ENCODE measurements at regions not wholly inside any gene's neighbourhood (a gene's known extent, or its start where the extent isn't known, plus 50 kb on each side); places are given as distances from the start of the nearest gene placed in this dataset.

DNA sequence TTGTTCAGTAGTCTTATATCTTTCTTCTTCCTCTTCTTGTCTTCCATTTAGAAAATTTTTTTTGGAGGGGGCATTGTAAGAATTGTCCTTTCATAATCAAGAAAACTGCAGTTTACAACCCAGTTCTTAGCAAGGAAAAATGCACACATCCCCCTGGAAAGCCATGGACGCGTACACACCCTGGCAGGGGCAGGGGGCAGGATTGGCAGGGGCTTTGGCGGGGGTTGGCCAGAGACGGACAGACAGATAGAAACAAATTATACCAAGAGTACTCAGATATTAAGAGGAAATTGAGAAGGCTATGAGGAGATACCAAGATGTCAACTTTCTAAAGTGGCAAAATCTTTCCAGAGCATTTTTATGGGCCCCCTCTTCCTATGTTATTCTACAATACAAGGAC lies 322.5 kb upstream of the CPXCR1 start:
- DNase-seq = no peak

DNA sequence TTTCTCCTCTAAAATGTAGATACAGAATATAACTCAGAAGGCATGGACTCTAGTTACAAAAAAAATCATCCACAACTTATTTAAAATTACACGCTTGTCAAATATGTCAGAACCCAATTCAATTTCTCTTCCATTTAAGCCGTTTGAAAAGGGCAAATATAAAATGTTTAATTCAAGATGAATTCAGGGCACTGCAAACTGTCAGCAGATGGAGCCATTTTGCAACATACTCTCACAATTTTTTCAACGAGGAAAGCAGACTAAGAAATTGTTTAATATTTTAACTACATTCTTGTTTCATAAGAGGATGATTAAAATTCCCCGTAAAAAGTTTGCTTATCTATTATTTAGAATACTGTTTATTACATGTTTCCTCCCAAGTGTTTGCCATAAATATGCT lies 321.3 kb upstream of the CPXCR1 start:
- DNase-seq = no peak

DNA sequence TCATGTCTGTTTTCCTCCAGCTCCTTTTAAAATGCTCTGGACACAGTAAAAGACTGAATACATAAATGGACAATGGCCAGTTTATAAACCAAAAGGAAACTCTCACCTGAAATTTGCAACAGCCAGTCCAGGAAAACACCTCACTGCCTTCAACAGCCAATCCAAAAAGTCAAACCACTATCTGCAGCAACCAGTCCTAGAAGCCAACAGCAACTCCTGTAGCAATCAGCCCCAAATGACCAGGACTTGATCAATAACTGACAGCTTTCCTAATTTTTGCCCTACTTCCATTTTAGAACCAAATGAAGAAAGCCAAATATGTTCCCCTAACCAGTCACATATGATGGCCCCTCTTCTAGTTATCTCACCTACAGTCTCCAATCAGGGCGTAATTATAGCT lies 309.5 kb upstream of the CPXCR1 start:
- no peak for DNase-seq

DNA sequence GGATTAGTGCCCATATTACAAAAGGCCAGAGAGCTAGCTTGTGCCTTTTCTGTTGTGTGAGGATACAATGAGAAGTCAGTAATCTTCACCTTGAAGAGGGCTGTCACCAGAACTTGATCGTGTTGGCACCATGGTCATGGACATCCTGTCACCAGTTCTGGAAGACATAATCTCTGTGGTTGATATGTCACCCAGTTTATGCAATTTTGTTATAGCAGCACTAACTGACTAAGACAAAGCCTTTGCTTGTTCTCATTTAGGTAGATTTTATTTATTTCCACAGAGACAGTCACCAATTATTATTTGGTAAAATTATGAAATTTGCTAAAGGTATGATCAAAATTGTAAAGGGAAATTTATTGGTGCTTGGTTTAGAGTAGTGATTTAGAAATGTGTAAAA lies 308.8 kb upstream of the CPXCR1 start:
- DNase-seq = no peak

DNA sequence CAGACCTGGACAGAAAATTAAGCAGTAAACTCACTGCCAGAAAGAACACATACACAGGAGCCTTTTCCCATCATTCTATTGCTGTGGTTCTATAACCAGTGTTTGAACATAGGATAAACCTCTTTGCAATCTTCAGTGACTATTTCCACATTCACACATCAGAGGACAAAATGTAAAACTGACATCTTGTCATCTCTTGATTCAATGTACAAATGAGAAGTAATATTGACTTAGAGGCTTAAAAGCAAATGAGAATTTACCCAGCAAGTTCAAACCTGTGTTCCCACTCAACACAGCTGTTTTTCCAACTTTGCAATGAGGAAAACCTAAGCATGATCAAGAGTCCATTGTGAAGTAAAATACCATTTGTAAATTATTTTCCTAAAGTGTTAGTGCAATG lies 307.1 kb upstream of the CPXCR1 start:
- no peak for DNase-seq

All from stimulated activated CD4-positive, alpha-beta T cell treated with anti-CD3 and anti-CD28 coated beads, Interleukin-2, amount 100 ng/mL, for 24 hours (primary cell).